ENCODE measurements at regions not wholly inside any gene's neighbourhood (a gene's known extent, or its start where the extent isn't known, plus 50 kb on each side); places are given as distances from the start of the nearest gene placed in this dataset.

DNA sequence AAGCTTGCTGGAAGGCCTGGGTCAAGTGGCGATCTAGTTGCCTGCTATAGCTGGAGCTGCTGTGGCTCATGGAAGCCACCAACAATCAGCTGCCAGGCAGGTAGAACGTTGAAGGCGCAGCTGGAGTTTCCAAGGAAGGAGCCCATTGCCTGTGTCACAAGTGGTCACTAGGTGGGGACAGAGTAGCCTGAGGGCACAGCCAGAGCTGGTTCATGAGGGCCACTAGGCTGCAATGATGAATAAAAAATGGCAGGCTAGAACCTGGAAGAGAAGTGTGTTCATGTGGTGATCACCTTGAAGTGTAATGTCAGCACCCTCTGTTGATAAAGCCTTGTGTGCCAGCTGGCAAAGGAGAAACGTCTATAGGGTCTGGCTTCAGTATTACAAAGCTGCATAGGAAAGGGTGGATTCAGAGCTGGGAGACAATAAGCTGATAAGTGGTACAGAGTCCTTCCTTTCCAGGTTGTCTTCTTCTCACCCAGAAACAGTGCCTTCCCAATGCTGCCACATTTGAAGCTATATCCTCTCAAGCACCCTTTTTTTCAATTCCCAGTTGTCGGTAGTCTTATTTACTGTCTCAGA is 165.8 kb downstream of the EMP1 start:
- Histone ChIP-seq H3K27me3 (ENCODE audit: low read length) (peaks cover 5% of the 10 kb centered on the region; the same call in 1 of the 2 replicates), H3K4me2 (ENCODE audit: low read length) (no peak overlapping the region), H3K79me2 (ENCODE audit: low read length) (no peaks in the 10 kb centered on the region), H2AFZ (ENCODE audit: low read length) (0 out of 2 replicates have a peak overlapping the region, but pooled peaks have one; percentile 19), H3K27ac (ENCODE audit: low read length) (no peak overlapping the region), H4K20me1 (ENCODE audit: low read length) (no peaks in the 10 kb centered on the region), H3K4me3 (ENCODE audit: low read length) (no peak overlapping the region), H3K4me1 (ENCODE audit: insufficient read depth, low read length) (peaks cover 3% of the 10 kb centered on the region; the same call in 1 of the 2 replicates), H3K9me2 (replicated peaks; ENCODE audit: low read length) (no peaks in the 10 kb centered on the region), H3K36me3 (ENCODE audit: low read depth, low read length) (no peaks in the 10 kb centered on the region), H3K9me3 (ENCODE audit: low read length) (no peaks in the 10 kb centered on the region), H3K9ac (ENCODE audit: low read length) (no peak overlapping the region), H3F3A (ENCODE audit: low read length, unreplicated experiment) (no peaks in the 10 kb centered on the region)
- CTCF ChIA-PET, result interaction anchor here (0.5 to 1.6 kb wide), 10 partner anchors 9 to 524 kb away, joined by 3 to 6 read pairs (median 4); no protein-coding TSS in a partner anchor
- DNase-seq, result peak; percentile 77
- intact Hi-C loops (cut with micrococcal nuclease), result loop anchor here (1.0 to 5.0 kb wide), 5 partner anchors 45 to 299 kb away; no protein-coding TSS in a partner anchor
- BruUV-seq (replicated peaks), result no TSS peak
- TF ChIP-seq, protein P1, sequence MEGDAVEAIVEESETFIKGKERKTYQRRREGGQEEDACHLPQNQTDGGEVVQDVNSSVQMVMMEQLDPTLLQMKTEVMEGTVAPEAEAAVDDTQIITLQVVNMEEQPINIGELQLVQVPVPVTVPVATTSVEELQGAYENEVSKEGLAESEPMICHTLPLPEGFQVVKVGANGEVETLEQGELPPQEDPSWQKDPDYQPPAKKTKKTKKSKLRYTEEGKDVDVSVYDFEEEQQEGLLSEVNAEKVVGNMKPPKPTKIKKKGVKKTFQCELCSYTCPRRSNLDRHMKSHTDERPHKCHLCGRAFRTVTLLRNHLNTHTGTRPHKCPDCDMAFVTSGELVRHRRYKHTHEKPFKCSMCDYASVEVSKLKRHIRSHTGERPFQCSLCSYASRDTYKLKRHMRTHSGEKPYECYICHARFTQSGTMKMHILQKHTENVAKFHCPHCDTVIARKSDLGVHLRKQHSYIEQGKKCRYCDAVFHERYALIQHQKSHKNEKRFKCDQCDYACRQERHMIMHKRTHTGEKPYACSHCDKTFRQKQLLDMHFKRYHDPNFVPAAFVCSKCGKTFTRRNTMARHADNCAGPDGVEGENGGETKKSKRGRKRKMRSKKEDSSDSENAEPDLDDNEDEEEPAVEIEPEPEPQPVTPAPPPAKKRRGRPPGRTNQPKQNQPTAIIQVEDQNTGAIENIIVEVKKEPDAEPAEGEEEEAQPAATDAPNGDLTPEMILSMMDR (conservative IDR thresholded peaks at IDR 0.05; ENCODE audit: low read depth, low read length), result peak; percentile 84
- no peak for TF ChIP-seq EZH2phosphoT487 (IDR thresholded peaks at IDR 0.05; ENCODE audit: borderline replicate concordance, low read length)
- peak; percentile 92 for ATAC-seq
- POLR2A ChIA-PET (ENCODE audit: unreplicated experiment), result no interaction called here

DNA sequence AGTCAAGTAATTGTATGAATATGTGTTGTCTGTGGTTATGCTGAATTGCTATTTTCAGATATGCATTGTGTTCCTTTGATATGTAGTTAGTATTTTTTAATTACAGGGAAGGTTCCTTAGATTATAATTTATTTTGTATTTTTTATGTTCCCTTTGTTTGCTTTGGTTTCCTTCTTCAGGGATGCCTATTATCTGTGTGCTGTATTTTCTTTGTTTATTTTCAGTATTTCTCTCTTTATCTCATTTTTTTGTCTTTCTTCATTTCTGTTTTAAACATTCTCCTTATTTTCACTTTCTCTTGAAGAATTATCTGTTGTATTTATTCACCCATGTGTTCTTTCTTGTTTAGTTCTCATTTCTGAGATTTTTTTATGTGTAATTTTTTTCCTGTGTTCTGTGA is 163.1 kb downstream of the EMP1 start:
- Histone ChIP-seq H3K79me2 (ENCODE audit: low read length) (no peaks in the 10 kb centered on the region), H3K4me1 (ENCODE audit: insufficient read depth, low read length) (peaks cover 3% of the 10 kb centered on the region; the same call in 1 of the 2 replicates), H4K20me1 (ENCODE audit: low read length) (no peaks in the 10 kb centered on the region), H3K9me3 (ENCODE audit: low read length) (no peaks in the 10 kb centered on the region), H3K27me3 (ENCODE audit: low read length) (peaks cover 5% of the 10 kb centered on the region; the same call in 1 of the 2 replicates), H3F3A (ENCODE audit: low read length, unreplicated experiment) (no peaks in the 10 kb centered on the region), H3K4me2 (ENCODE audit: low read length) (no peak overlapping the region), H3K9ac (ENCODE audit: low read length) (no peak overlapping the region), H3K9me2 (replicated peaks; ENCODE audit: low read length) (no peaks in the 10 kb centered on the region), H3K36me3 (ENCODE audit: low read depth, low read length) (no peaks in the 10 kb centered on the region), H3K27ac (ENCODE audit: low read length) (no peak overlapping the region), H2AFZ (ENCODE audit: low read length) (no peak overlapping the region), H3K4me3 (ENCODE audit: low read length) (no peak overlapping the region)
- no peak for ATAC-seq
- POLR2A ChIA-PET (ENCODE audit: unreplicated experiment), result no interaction called here
- no peak for DNase-seq
- no TSS peak for BruUV-seq (replicated peaks)
- TF ChIP-seq, protein P1 (conservative IDR thresholded peaks at IDR 0.05; ENCODE audit: low read depth, low read length), result no peak
- TF ChIP-seq EZH2phosphoT487 (IDR thresholded peaks at IDR 0.05; ENCODE audit: borderline replicate concordance, low read length) (no peak), EZH2 (IDR thresholded peaks at IDR 0.05; ENCODE audit: low read length, unreplicated experiment) (no peak)
- CTCF ChIA-PET, result no interaction called here
- intact Hi-C loops (cut with micrococcal nuclease), result loop anchor here (5.0 kb wide), 4 partner anchors 48 to 178 kb away; no protein-coding TSS in a partner anchor

DNA sequence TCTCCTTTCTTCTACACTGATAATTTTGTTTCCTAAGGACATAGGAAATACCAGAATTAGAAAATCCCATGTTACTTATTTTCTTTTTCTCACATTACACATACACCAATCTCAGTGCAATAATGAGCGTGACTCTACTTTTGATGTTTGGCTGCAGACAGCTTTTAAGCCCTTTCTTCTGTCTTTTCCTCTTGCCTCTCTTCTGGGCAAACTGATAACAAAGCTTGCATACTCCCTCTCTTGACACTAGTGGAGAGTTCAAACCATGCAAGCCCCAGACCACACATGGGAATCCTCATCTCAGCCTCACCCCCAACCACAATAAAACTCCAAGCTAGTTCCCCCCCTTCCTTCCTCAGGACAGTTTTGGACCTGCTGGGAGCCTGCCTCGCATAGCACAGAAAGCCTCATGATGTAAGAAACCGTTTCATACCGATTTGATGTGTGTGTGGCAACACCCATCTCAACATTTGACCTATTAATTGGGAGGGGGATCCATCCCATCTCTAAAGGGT is 161.9 kb downstream of the EMP1 start:
- intact Hi-C loops (cut with micrococcal nuclease), result no loop called here
- Histone ChIP-seq H3K4me1 (ENCODE audit: insufficient read depth, low read length) (no peaks in the 10 kb centered on the region), H3K27me3 (ENCODE audit: low read length) (peaks cover 5% of the 10 kb centered on the region; the same call in 1 of the 2 replicates), H3K36me3 (ENCODE audit: low read depth, low read length) (no peaks in the 10 kb centered on the region), H3F3A (ENCODE audit: low read length, unreplicated experiment) (no peaks in the 10 kb centered on the region), H3K9me3 (ENCODE audit: low read length) (no peaks in the 10 kb centered on the region), H3K9ac (ENCODE audit: low read length) (no peak overlapping the region), H3K79me2 (ENCODE audit: low read length) (no peaks in the 10 kb centered on the region), H3K9me2 (replicated peaks; ENCODE audit: low read length) (no peaks in the 10 kb centered on the region), H3K4me2 (ENCODE audit: low read length) (no peak overlapping the region), H3K4me3 (ENCODE audit: low read length) (no peak overlapping the region), H2AFZ (ENCODE audit: low read length) (no peak overlapping the region), H4K20me1 (ENCODE audit: low read length) (no peaks in the 10 kb centered on the region), H3K27ac (ENCODE audit: low read length) (no peak overlapping the region)
- BruUV-seq (replicated peaks), result no TSS peak
- ChIA-PET CTCF (no interaction called here), POLR2A (ENCODE audit: unreplicated experiment) (no interaction called here)
- DNase-seq (no peak), ATAC-seq (no peak)
- TF ChIP-seq EZH2phosphoT487 (IDR thresholded peaks at IDR 0.05; ENCODE audit: borderline replicate concordance, low read length) (no peak), EZH2 (IDR thresholded peaks at IDR 0.05; ENCODE audit: low read length, unreplicated experiment) (no peak)
